ENCODE measurements at regions not wholly inside any gene's neighbourhood (a gene's known extent, or its start where the extent isn't known, plus 50 kb on each side); places are given as distances from the start of the nearest gene placed in this dataset.

GRCh38 chr1:75993661-75994060, 61.5 kb upstream of the ASB17 start:
- ATAC-seq (ENCODE audit: insufficient read depth, low read depth) (no peak), DNase-seq (no peak)
- Histone ChIP-seq H3K27ac (ENCODE audit: low read length) (no peak overlapping the region), H3K79me2 (ENCODE audit: insufficient read depth, low read length) (no peaks in the 10 kb centered on the region), H2AFZ (ENCODE audit: low read depth, low read length) (no peak overlapping the region), H3K4me3 (ENCODE audit: low read depth in 1 of 2, low read length in 2 of 2) (no peak overlapping the region), H3K4me1 (ENCODE audit: insufficient read depth, low read length) (no peaks in the 10 kb centered on the region), H3K9ac (ENCODE audit: low read depth, low read length) (no peak overlapping the region), H3K9me3 (ENCODE audit: insufficient read depth, low read length, severe bottlenecking) (no peaks in the 10 kb centered on the region), H3K36me3 (ENCODE audit: insufficient read depth, low read length) (no peaks in the 10 kb centered on the region), H4K20me1 (ENCODE audit: insufficient read depth, low read length) (no peaks in the 10 kb centered on the region), H3K27me3 (ENCODE audit: insufficient read depth, low read length, poor library complexity) (no peaks in the 10 kb centered on the region), H3K4me2 (ENCODE audit: insufficient read depth, low read length) (no peak overlapping the region)
- no peak for TF ChIP-seq EZH2 (IDR thresholded peaks at IDR 0.05; ENCODE audit: borderline replicate concordance, low read depth, low read length, severe bottlenecking)
- TF ChIP-seq CTCF (IDR thresholded peaks at IDR 0.05; ENCODE audit: borderline replicate concordance, extremely low read depth, low read length, poor library complexity, severe bottlenecking): no peak

- Histone ChIP-seq H2AFZ (ENCODE audit: low read depth, low read length) (no peak overlapping the region), H3K27ac (ENCODE audit: low read length) (no peak overlapping the region), H3K4me1 (ENCODE audit: insufficient read depth, low read length) (no peaks in the 10 kb centered on the region), H3K9ac (ENCODE audit: low read depth, low read length) (no peak overlapping the region), H3K79me2 (ENCODE audit: insufficient read depth, low read length) (no peaks in the 10 kb centered on the region), H3K4me3 (ENCODE audit: low read depth in 1 of 2, low read length in 2 of 2) (no peak overlapping the region), H3K4me2 (ENCODE audit: insufficient read depth, low read length) (no peak overlapping the region), H4K20me1 (ENCODE audit: insufficient read depth, low read length) (no peaks in the 10 kb centered on the region), H3K9me3 (ENCODE audit: insufficient read depth, low read length, severe bottlenecking) (no peaks in the 10 kb centered on the region), H3K27me3 (ENCODE audit: insufficient read depth, low read length, poor library complexity) (no peaks in the 10 kb centered on the region), H3K36me3 (ENCODE audit: insufficient read depth, low read length) (no peaks in the 10 kb centered on the region)
- no peak for TF ChIP-seq CTCF (IDR thresholded peaks at IDR 0.05; ENCODE audit: borderline replicate concordance, extremely low read depth, low read length, poor library complexity, severe bottlenecking)
- TF ChIP-seq EZH2 (IDR thresholded peaks at IDR 0.05; ENCODE audit: borderline replicate concordance, low read depth, low read length, severe bottlenecking): no peak
- DNase-seq: no peak
- no peak for ATAC-seq (ENCODE audit: insufficient read depth, low read depth)
Observed at GRCh38 chr1:75996196-75996595, 64.0 kb upstream of the ASB17 start.

GRCh38 chr1:75999034-75999433, 66.8 kb upstream of the ASB17 start:
- H3K9me3 ChIP-seq (ENCODE audit: insufficient read depth, low read length, severe bottlenecking): no peaks in the 10 kb centered on the region
- H3K4me1 ChIP-seq (ENCODE audit: insufficient read depth, low read length): no peaks in the 10 kb centered on the region
- TF ChIP-seq EZH2 (IDR thresholded peaks at IDR 0.05; ENCODE audit: borderline replicate concordance, low read depth, low read length, severe bottlenecking) (no peak), CTCF (IDR thresholded peaks at IDR 0.05; ENCODE audit: borderline replicate concordance, extremely low read depth, low read length, poor library complexity, severe bottlenecking) (no peak)
- DNase-seq (no peak), ATAC-seq (ENCODE audit: insufficient read depth, low read depth) (no peak)
- H3K27ac ChIP-seq (ENCODE audit: low read length): no peak overlapping the region
- no peaks in the 10 kb centered on the region for H3K27me3 ChIP-seq (ENCODE audit: insufficient read depth, low read length, poor library complexity)
- no peak overlapping the region for H3K4me3 ChIP-seq (ENCODE audit: low read depth in 1 of 2, low read length in 2 of 2)
- no peak overlapping the region for H2AFZ ChIP-seq (ENCODE audit: low read depth, low read length)
- no peak overlapping the region for H3K4me2 ChIP-seq (ENCODE audit: insufficient read depth, low read length)
- H4K20me1 ChIP-seq (ENCODE audit: insufficient read depth, low read length): no peaks in the 10 kb centered on the region
- no peak overlapping the region for H3K9ac ChIP-seq (ENCODE audit: low read depth, low read length)
- H3K36me3 ChIP-seq (ENCODE audit: insufficient read depth, low read length): no peaks in the 10 kb centered on the region
- no peaks in the 10 kb centered on the region for H3K79me2 ChIP-seq (ENCODE audit: insufficient read depth, low read length)

GRCh38 chr1:76003946-76004345, 70.6 kb upstream of the ST6GALNAC3 start:
- H3K27me3 ChIP-seq (ENCODE audit: insufficient read depth, low read length, poor library complexity): no peaks in the 10 kb centered on the region
- no peaks in the 10 kb centered on the region for H4K20me1 ChIP-seq (ENCODE audit: insufficient read depth, low read length)
- no peak overlapping the region for H3K9ac ChIP-seq (ENCODE audit: low read depth, low read length)
- DNase-seq (no peak), ATAC-seq (ENCODE audit: insufficient read depth, low read depth) (no peak)
- H2AFZ ChIP-seq (ENCODE audit: low read depth, low read length): no peak overlapping the region
- no peak for TF ChIP-seq EZH2 (IDR thresholded peaks at IDR 0.05; ENCODE audit: borderline replicate concordance, low read depth, low read length, severe bottlenecking)
- no peak overlapping the region for H3K27ac ChIP-seq (ENCODE audit: low read length)
- H3K9me3 ChIP-seq (ENCODE audit: insufficient read depth, low read length, severe bottlenecking): no peaks in the 10 kb centered on the region
- no peak overlapping the region for H3K4me3 ChIP-seq (ENCODE audit: low read depth in 1 of 2, low read length in 2 of 2)
- H3K36me3 ChIP-seq (ENCODE audit: insufficient read depth, low read length): no peaks in the 10 kb centered on the region
- H3K79me2 ChIP-seq (ENCODE audit: insufficient read depth, low read length): no peaks in the 10 kb centered on the region
- H3K4me1 ChIP-seq (ENCODE audit: insufficient read depth, low read length): no peaks in the 10 kb centered on the region
- no peak overlapping the region for H3K4me2 ChIP-seq (ENCODE audit: insufficient read depth, low read length)

Measured in DND-41 (cell line).